HCT116 (cell line): ENCODE measurements at regions not wholly inside any gene's neighbourhood (a gene's known extent, or its start where the extent isn't known, plus 50 kb on each side); places are given as distances from the start of the nearest gene placed in this dataset.

Source experiments
- CEBPB ChIP-seq: IDR thresholded peaks from 2 replicates; pipeline ENCODE4 v1.6.1; 2012; ENCODE audit warnings: low read depth
- EGR1 ChIP-seq: IDR thresholded peaks from 2 replicates; pipeline ENCODE4 v1.6.1; 2012; ENCODE audit warnings: low read depth
- EZH2 ChIP-seq: fragments of 200-600 bp; sonication (generic); IDR thresholded peaks from 2 replicates; pipeline ENCODE4 v1.6.1; 2017; ENCODE audit warnings: antibody characterized with exemption, mixed run types
- FOSL1 ChIP-seq: IDR thresholded peaks from 2 replicates; pipeline ENCODE4 v1.6.1; 2012; ENCODE audit warnings: low read depth
- POLR2AphosphoS5 ChIP-seq: IDR thresholded peaks from 2 replicates; pipeline ENCODE4 v1.6.1; 2011; ENCODE audit warnings: mild to moderate bottlenecking, low read depth, low read length, moderate library complexity
- RAD21 ChIP-seq: IDR thresholded peaks from 2 replicates; pipeline ENCODE4 v1.6.1; 2012; ENCODE audit warnings: low read depth, mild to moderate bottlenecking
- TF ChIP-seq, protein P1 (sequence below), 3 experiments: fragments of 200-600 bp in 1 of 3; sonication (generic) in 1 of 3; IDR thresholded peaks in 2 of 3; conservative IDR thresholded peaks in 1 of 3; 2 replicates each; pipeline ENCODE4 v1.5.1; 2012 to 2017; ENCODE audit warnings: low read depth in 2 of 3, low read length in 2 of 3, antibody characterized with exemption in 1 of 3, borderline replicate concordance in 1 of 3, control low read depth in 1 of 3, mild to moderate bottlenecking in 1 of 3, mixed read lengths in 1 of 3, mixed run types in 1 of 3, moderate library complexity in 1 of 3; ENCODE audit not compliant: insufficient read depth in 1 of 3

DNA sequence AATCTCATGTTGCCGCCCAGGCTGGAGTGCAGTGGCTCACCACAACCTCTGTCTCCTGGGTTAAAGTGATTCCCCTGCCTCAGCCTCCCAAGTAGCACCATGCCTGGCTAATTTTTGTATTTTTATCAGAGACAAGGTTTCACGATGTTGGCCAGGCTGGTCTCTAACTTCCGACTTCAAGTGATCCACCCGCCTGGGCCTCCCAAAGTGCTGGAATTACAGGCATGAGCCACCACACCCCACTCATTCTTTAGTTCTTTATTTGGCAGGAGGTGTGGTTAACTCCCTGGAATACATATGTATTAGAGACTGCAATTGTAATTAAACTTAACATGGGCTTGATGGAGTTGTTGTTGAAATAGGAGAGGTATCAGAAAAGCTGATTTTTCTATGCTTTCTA, 1396.9 kb upstream of the IGFBP7 start:
- TF ChIP-seq EGR1 (no peak), EZH2 (no peak), CEBPB (no peak), FOSL1 (no peak), RAD21 (no peak), POLR2AphosphoS5 (no peak)
- TF ChIP-seq, protein P1, sequence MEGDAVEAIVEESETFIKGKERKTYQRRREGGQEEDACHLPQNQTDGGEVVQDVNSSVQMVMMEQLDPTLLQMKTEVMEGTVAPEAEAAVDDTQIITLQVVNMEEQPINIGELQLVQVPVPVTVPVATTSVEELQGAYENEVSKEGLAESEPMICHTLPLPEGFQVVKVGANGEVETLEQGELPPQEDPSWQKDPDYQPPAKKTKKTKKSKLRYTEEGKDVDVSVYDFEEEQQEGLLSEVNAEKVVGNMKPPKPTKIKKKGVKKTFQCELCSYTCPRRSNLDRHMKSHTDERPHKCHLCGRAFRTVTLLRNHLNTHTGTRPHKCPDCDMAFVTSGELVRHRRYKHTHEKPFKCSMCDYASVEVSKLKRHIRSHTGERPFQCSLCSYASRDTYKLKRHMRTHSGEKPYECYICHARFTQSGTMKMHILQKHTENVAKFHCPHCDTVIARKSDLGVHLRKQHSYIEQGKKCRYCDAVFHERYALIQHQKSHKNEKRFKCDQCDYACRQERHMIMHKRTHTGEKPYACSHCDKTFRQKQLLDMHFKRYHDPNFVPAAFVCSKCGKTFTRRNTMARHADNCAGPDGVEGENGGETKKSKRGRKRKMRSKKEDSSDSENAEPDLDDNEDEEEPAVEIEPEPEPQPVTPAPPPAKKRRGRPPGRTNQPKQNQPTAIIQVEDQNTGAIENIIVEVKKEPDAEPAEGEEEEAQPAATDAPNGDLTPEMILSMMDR (IDR thresholded peaks at IDR 0.05 in 2 of 3, conservative IDR thresholded peaks at IDR 0.05 in 1 of 3; ENCODE audit: borderline replicate concordance in 1 of 3, insufficient read depth in 1 of 3, low read depth in 2 of 3, low read length in 2 of 3): no peak
